HepG2 (cell line): ENCODE measurements at regions not wholly inside any gene's neighbourhood (a gene's known extent, or its start where the extent isn't known, plus 50 kb on each side); places are given as distances from the start of the nearest gene placed in this dataset.

ENCODE experiments used
- ATF4 ChIP-seq, 2 experiments: fragments of 450-650 bp in 1 of 2; sonication (generic) in 1 of 2; formaldehyde crosslinking; IDR thresholded peaks; 2 replicates each; pipeline versions ENCODE4 v1.5.0 to v1.8.0; 2020 to 2022; ENCODE audit warnings: mild to moderate bottlenecking in 1 of 2, missing genetic modification reagents in 1 of 2
- ZNF816 ChIP-seq: sonication (generic); formaldehyde crosslinking; IDR thresholded peaks from 2 replicates; pipeline ENCODE4 v1.8.0; 2022; ENCODE audit warnings: missing genetic modification reagents, mild to moderate bottlenecking, borderline replicate concordance

GRCh38 chr10:130474591-130474990 lies 338.4 kb downstream of the GLRX3 start:
- TF ChIP-seq ZNF816 (CRISPR knock-in tag), result no peak
- no peak for TF ChIP-seq ATF4 (CRISPR knock-in tag; IDR thresholded peaks at IDR 0.05)
